CD8-positive, alpha-beta memory T cell (primary cell): ENCODE measurements at regions not wholly inside any gene's neighbourhood (a gene's known extent, or its start where the extent isn't known, plus 50 kb on each side); places are given as distances from the start of the nearest gene placed in this dataset.

Source experiments
- CTCF ChIA-PET: fragments of 350-600 bp; sonication (Branson Sonifier 250); formaldehyde crosslinking; loops from one replicate; lab custom pipeline; 2021; ENCODE audit warnings: antibody characterized with exemption; lab: Charles Lee
- POLR2A ChIA-PET: fragments of 350-600 bp; sonication (Branson Sonifier 250); formaldehyde crosslinking; loops from one replicate; lab custom pipeline; 2021; ENCODE audit warnings: antibody characterized with exemption; lab: Charles Lee
- DNase-seq, 5 donors: peaks; one replicate each; pipeline versions ENCODE4 v3.0.0 to v3.0.0-alpha.2; 2020 to 2022; ENCODE audit warnings: mixed read lengths in 1 of 5
- H3K27ac ChIP-seq: one replicate; pipeline ENCODE4 v1.7.0; 2013; ENCODE audit warnings: low read depth, mild to moderate bottlenecking, low read length, moderate library complexity
- H3K27me3 ChIP-seq: 2 replicates; pipeline ENCODE4 v1.7.0; 2013; ENCODE audit warnings: low read length, mild to moderate bottlenecking; ENCODE audit not compliant: insufficient read depth, poor library complexity, severe bottlenecking
- H3K36me3 ChIP-seq: 2 replicates; pipeline ENCODE4 v1.7.0; 2013; ENCODE audit warnings: mild to moderate bottlenecking, low read length, moderate library complexity; ENCODE audit not compliant: insufficient read depth
- H3K4me1 ChIP-seq: 2 replicates; pipeline ENCODE4 v1.7.0; 2013; ENCODE audit warnings: mild to moderate bottlenecking, low read length, moderate library complexity; ENCODE audit not compliant: insufficient read depth
- H3K4me3 ChIP-seq: 2 replicates; pipeline ENCODE4 v1.7.0; 2013; ENCODE audit warnings: mild to moderate bottlenecking, low read length
- H3K9me3 ChIP-seq: 2 replicates; pipeline ENCODE4 v1.7.0; 2013; ENCODE audit warnings: mild to moderate bottlenecking, low read length
- H3K27ac Mint-ChIP-seq, 8 donors: one replicate each; pipeline ENCODE4 v1.8.0; 2020 to 2021; ENCODE audit warnings: mixed read lengths in 8 of 8, mild to moderate bottlenecking in 6 of 8, inconsistent platforms in 3 of 8, moderate library complexity in 3 of 8
- H3K27me3 Mint-ChIP-seq, 2 donors: one replicate each; pipeline ENCODE4 v1.8.0; 2020 to 2021; ENCODE audit warnings: mixed read lengths in 2 of 2, mild to moderate bottlenecking in 1 of 2, moderate library complexity in 1 of 2
- H3K36me3 Mint-ChIP-seq, 3 donors: one replicate each; pipeline ENCODE4 v1.8.0; 2020 to 2021; ENCODE audit warnings: mixed read lengths in 3 of 3, inconsistent platforms in 1 of 3, mild to moderate bottlenecking in 1 of 3
- H3K4me1 Mint-ChIP-seq, 3 donors: one replicate each; pipeline ENCODE4 v1.8.0; 2020 to 2021; ENCODE audit warnings: mixed read lengths in 3 of 3, inconsistent platforms in 1 of 3, mild to moderate bottlenecking in 1 of 3
- H3K4me3 Mint-ChIP-seq, 7 donors: one replicate each; pipeline ENCODE4 v1.8.0; 2020 to 2021; ENCODE audit warnings: mixed read lengths in 7 of 7, mild to moderate bottlenecking in 6 of 7, moderate library complexity in 4 of 7, inconsistent platforms in 2 of 7
- H3K9me3 Mint-ChIP-seq, 5 donors: one replicate each; pipeline ENCODE4 v1.8.0; 2020 to 2022; ENCODE audit warnings: mixed read lengths in 5 of 5, mild to moderate bottlenecking in 3 of 5, moderate library complexity in 2 of 5, inconsistent platforms in 1 of 5

DNA sequence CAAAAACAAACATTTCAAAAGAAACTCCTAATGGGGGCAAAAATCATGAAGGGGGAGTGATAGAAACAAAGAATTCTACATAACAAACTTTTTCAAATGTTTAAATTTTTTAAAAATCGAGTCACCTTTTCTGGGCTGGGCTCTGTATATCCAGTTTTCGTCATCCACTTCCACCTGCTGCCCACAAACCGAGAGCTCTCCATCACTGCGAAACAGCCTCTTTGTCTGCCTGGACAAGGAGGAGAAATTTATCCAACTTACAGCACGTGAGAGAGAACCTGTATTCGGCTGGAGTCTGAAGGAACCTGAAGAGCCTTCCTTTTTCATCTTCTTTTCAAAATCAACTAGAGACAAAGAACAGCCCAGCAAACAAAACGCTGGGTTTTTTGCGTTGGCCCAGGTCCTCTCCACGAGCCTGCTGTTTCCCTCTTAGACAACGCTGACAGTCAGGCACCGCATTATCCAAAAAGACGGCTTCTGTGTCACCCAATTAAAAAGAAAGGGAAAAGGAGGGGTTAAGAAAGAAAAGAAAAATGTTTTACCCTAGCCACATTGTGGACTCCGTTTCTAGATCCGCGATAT lies 72.4 kb upstream of the NHSL1 start:
- H3K36me3 Mint-ChIP-seq = peaks cover 0 to 4% (median 0%) of the 10 kb centered on the region in 3 donors
- Histone ChIP-seq H3K27me3 (peaks cover 16% of the 10 kb centered on the region), H3K27ac (no peak overlapping the region), H3K4me3 (no peak overlapping the region), H3K4me1 (no peaks in the 10 kb centered on the region), H3K9me3 (no peaks in the 10 kb centered on the region), H3K36me3 (no peaks in the 10 kb centered on the region)
- no peak overlapping the region for H3K27ac Mint-ChIP-seq
- no peak for DNase-seq
- H3K4me1 Mint-ChIP-seq = no peaks in the 10 kb centered on the region
- CTCF ChIA-PET = no interaction called here
- H3K4me3 Mint-ChIP-seq = peak overlapping the region in 1 of 7 donors; percentile 53
- POLR2A ChIA-PET = no interaction called here
- H3K27me3 Mint-ChIP-seq = peaks cover 0 to 19% of the 10 kb centered on the region in 2 donors
- no peaks in the 10 kb centered on the region for H3K9me3 Mint-ChIP-seq

DNA sequence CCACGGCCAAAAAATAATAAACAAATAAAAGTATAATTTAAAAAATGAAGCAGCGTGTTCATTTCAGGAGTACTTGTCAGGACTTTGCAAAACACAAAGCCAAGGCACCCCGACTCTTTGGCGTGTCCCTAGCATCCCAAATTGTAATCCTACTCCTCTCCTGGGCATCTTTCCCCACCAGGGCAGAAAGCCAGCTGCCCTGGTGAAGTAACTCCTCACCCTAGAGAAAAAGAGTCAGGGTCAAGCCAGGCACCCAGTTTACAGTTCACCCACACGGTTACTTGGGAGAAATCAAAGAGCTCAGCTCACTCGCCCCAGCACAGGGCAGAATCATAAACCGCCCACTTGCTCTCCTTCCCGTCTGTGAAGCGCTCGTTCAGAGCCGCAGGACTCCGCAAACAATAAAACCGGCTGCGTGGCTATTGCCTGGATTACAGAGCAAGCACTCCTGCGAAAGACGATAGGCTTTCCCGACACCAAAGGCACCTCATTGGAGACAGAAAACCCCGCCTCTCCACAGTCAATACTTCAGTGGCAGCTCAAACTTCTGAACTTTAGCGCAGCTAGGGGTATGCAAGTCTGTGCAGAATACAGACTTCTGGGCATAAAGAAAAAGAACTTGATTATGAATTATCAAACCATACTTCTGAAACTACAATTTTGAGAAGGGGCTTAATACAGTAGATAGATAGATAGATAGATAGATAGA lies 73.0 kb upstream of the NHSL1 start:
- ChIA-PET CTCF (interaction anchor here (1.3 kb wide), 1 partner anchor 16 kb away, joined by 3 read pairs; no protein-coding TSS in a partner anchor), POLR2A (no interaction called here)
- Histone ChIP-seq H3K27me3 (peaks cover 16% of the 10 kb centered on the region), H3K27ac (no peak overlapping the region), H3K4me3 (no peak overlapping the region), H3K36me3 (no peaks in the 10 kb centered on the region), H3K9me3 (no peaks in the 10 kb centered on the region), H3K4me1 (no peaks in the 10 kb centered on the region)
- no peaks in the 10 kb centered on the region for H3K4me1 Mint-ChIP-seq
- peak overlapping the region in 2 of 7 donors; percentile 15 to 33 for H3K4me3 Mint-ChIP-seq
- H3K9me3 Mint-ChIP-seq = no peaks in the 10 kb centered on the region
- peaks cover 0 to 4% (median 0%) of the 10 kb centered on the region in 3 donors for H3K36me3 Mint-ChIP-seq
- no peak overlapping the region for H3K27ac Mint-ChIP-seq
- no peak for DNase-seq
- H3K27me3 Mint-ChIP-seq = peaks cover 0 to 19% of the 10 kb centered on the region in 2 donors

DNA sequence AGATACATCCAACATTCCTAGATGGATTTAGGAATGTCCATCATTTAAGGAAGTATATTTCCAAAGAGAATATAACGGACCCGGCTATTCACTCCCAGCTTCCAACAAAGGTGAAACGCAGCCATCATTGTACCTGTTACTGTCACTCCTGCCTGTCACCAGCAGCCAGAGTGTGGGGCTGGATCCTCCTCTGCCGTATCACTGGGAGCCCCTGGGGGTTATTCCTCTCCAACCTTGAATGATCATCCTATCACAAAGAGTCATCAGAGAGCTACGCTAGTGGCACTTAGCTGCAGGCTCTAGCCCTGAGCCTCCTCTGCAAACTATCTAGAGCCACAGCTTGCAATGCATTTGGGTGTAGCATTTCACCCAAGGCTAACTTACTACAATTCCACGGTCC lies 73.6 kb upstream of the NHSL1 start:
- no peak for DNase-seq
- ChIA-PET CTCF (interaction anchor here (1.3 kb wide), 1 partner anchor 16 kb away, joined by 3 read pairs; no protein-coding TSS in a partner anchor), POLR2A (no interaction called here)
- H3K4me1 ChIP-seq = no peaks in the 10 kb centered on the region
- no peaks in the 10 kb centered on the region for H3K36me3 ChIP-seq
- Mint-ChIP-seq H3K4me3 (no peak overlapping the region), H3K4me1 (no peaks in the 10 kb centered on the region), H3K9me3 (no peaks in the 10 kb centered on the region), H3K27ac (no peak overlapping the region), H3K27me3 (peaks cover 0 to 13% of the 10 kb centered on the region in 2 donors), H3K36me3 (peaks cover 0 to 4% (median 0%) of the 10 kb centered on the region in 3 donors)
- H3K4me3 ChIP-seq = no peak overlapping the region
- peaks cover 16% of the 10 kb centered on the region for H3K27me3 ChIP-seq
- H3K9me3 ChIP-seq = no peaks in the 10 kb centered on the region
- H3K27ac ChIP-seq = no peak overlapping the region

DNA sequence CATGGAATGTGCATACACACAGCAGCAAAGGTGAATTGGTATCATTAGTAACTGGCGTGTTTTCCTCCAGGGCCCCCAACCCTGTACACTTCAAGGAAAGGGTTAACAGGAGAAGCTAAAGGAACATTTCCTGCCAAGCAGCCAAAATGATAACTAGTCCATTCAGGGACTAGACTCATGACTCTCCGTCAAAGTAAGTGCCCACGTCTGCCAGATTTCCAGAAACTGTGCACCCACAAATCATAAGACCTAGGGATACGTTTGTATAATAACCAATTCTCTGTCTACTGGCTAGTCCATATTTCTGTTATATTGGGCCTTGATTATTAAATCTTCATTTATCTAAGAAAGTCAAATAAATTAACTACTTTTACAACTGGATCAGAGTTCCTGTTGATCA lies 76.0 kb upstream of the NHSL1 start:
- H3K9me3 Mint-ChIP-seq = no peaks in the 10 kb centered on the region
- DNase-seq = no peak
- no peak overlapping the region for H3K4me3 Mint-ChIP-seq
- CTCF ChIA-PET = no interaction called here
- no peaks in the 10 kb centered on the region for H3K4me1 ChIP-seq
- H3K27me3 Mint-ChIP-seq = peaks cover 0 to 8% of the 10 kb centered on the region in 2 donors
- no peak overlapping the region for H3K4me3 ChIP-seq
- no peak overlapping the region for H3K27ac ChIP-seq
- no peaks in the 10 kb centered on the region for H3K4me1 Mint-ChIP-seq
- POLR2A ChIA-PET = no interaction called here
- H3K27ac Mint-ChIP-seq = no peak overlapping the region
- H3K36me3 Mint-ChIP-seq = peaks cover 0 to 4% (median 0%) of the 10 kb centered on the region in 3 donors
- no peaks in the 10 kb centered on the region for H3K36me3 ChIP-seq
- H3K27me3 ChIP-seq = peaks cover 7% of the 10 kb centered on the region
- H3K9me3 ChIP-seq = no peaks in the 10 kb centered on the region

DNA sequence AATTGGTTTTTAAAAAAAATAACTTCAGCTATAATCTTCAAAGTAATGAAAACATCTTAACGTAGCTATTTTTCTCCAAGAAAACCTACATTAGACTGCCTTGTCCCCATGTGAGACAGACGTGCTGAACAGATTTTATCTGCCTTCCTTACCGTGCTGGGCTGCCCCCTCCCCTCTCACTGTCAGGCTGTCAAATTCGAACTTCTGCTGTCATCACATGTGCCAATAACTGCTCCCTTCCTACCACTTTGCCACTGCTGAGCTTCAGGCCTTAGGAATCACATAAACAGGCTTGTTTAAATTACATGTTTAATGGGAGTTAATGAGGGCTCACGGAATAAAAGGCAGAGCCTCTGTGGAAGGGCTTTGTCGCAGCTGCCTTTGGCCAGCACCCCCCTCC lies 77.0 kb upstream of the NHSL1 start:
- H3K27me3 ChIP-seq = peaks cover 7% of the 10 kb centered on the region
- DNase-seq = no peak
- Mint-ChIP-seq H3K4me3 (no peak overlapping the region), H3K27me3 (peaks cover 0 to 8% of the 10 kb centered on the region in 2 donors), H3K36me3 (peaks cover 0 to 7% (median 0%) of the 10 kb centered on the region in 3 donors), H3K27ac (peak overlapping the region in 1 of 8 donors; percentile 17), H3K4me1 (no peaks in the 10 kb centered on the region), H3K9me3 (no peaks in the 10 kb centered on the region)
- no peaks in the 10 kb centered on the region for H3K36me3 ChIP-seq
- no peaks in the 10 kb centered on the region for H3K4me1 ChIP-seq
- POLR2A ChIA-PET = no interaction called here
- H3K9me3 ChIP-seq = no peaks in the 10 kb centered on the region
- CTCF ChIA-PET = no interaction called here
- H3K27ac ChIP-seq = no peak overlapping the region
- H3K4me3 ChIP-seq = no peak overlapping the region

DNA sequence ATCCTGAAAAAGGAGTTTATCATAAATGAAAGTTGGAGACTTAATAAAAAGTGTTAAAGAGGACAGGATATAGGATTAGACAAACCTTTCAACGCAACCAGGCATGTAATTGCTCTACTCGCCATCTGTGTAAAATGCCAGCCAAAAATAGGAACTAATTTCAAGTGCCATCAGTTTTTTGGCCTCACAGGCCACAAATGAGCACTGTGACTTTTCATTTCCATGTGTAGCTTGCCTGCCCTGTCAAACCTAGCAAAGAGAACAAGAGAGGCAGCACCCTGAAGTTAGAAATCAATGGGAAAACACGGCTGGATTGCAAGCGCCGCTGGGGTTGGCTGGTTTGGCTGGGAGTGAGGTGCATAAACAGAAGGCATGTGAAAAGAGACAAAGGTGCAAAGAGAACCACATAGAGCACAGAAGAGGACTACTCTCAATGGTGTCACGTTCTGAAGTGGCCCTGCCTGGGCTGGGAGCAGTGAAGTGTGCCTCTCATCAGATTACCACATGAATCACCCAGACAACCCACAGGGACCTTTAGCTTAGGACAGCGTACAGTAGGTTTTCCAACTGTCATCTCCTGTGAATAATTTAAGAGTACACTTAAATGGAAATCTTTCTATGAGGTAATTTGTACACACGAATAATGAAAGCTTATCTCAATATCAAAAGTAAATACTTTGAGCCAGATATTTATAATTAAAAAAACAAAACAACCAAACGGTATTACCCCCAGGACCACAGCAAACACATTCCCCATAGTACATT lies 78.0 kb upstream of the NHSL1 start:
- Histone ChIP-seq H3K4me3 (no peak overlapping the region), H3K36me3 (no peaks in the 10 kb centered on the region), H3K27me3 (peaks cover 6% of the 10 kb centered on the region), H3K9me3 (no peaks in the 10 kb centered on the region), H3K4me1 (no peaks in the 10 kb centered on the region), H3K27ac (no peak overlapping the region)
- peaks cover 0 to 7% (median 0%) of the 10 kb centered on the region in 3 donors for H3K36me3 Mint-ChIP-seq
- H3K9me3 Mint-ChIP-seq = no peaks in the 10 kb centered on the region
- CTCF ChIA-PET = interaction anchor here (0.8 kb wide), 1 partner anchor 11 kb away, joined by 3 read pairs; no protein-coding TSS in a partner anchor
- peaks cover 0 to 6% of the 10 kb centered on the region in 2 donors for H3K27me3 Mint-ChIP-seq
- no peak for DNase-seq
- no peaks in the 10 kb centered on the region for H3K4me1 Mint-ChIP-seq
- no peak overlapping the region for H3K4me3 Mint-ChIP-seq
- peak overlapping the region in 1 of 8 donors; percentile 26 for H3K27ac Mint-ChIP-seq
- POLR2A ChIA-PET = no interaction called here

DNA sequence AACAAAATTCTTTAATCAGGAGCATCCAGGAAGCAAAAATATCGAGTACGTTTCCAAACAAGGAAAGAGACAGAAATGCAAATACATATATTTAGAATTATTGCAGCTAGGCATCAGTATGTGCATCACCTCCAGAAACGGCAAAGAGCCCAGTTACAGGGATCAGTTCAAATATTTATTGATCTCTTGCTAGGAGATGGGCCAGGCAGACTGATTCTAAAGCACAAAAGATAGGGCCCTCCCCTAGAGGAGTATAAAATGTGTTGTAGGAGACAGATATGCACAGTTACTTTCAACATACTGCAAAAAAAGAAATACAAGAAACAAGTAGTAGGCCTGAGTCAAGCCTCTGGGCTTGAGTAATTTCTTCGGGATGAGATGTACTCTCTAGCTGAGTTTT lies 80.7 kb upstream of the NHSL1 start:
- Histone ChIP-seq H3K4me3 (no peak overlapping the region), H3K27me3 (peaks cover 4% of the 10 kb centered on the region), H3K9me3 (no peaks in the 10 kb centered on the region), H3K27ac (no peak overlapping the region), H3K4me1 (no peaks in the 10 kb centered on the region), H3K36me3 (no peaks in the 10 kb centered on the region)
- Mint-ChIP-seq H3K9me3 (no peaks in the 10 kb centered on the region), H3K27ac (no peak overlapping the region), H3K36me3 (peaks cover 0 to 7% (median 0%) of the 10 kb centered on the region in 3 donors), H3K4me1 (no peaks in the 10 kb centered on the region), H3K27me3 (peaks cover 0 to 2% of the 10 kb centered on the region in 2 donors), H3K4me3 (no peak overlapping the region)
- ChIA-PET POLR2A (no interaction called here), CTCF (no interaction called here)
- no peak for DNase-seq

DNA sequence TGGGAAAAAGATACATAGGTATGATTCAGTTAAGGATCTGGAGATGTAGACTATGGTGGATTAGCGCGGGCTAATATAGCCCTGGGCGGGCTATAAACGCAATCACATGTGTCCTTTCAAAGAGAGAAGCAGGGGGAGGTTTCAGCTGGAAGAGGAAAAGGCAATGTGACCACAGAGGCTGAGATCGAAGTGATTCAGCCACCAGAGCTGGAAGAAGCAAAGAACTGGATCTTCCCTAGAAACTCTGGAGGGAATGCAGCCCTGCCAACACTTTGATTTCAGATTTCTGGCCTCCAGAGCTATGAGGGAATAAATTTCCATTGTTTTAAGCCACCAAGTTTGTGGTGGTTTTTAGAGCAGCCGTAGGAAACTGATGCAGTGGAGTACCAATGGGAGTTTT lies 81.5 kb upstream of the NHSL1 start:
- H3K27ac Mint-ChIP-seq = peak overlapping the region in 1 of 8 donors; percentile 9

More for the DNA sequence above, 81.5 kb upstream of the NHSL1 start:
- Histone ChIP-seq H3K4me3 (no peak overlapping the region), H3K27ac (no peak overlapping the region), H3K9me3 (no peaks in the 10 kb centered on the region), H3K36me3 (no peaks in the 10 kb centered on the region), H3K4me1 (no peaks in the 10 kb centered on the region), H3K27me3 (peaks cover 4% of the 10 kb centered on the region)
- ChIA-PET POLR2A (no interaction called here), CTCF (no interaction called here)
- Mint-ChIP-seq H3K9me3 (no peaks in the 10 kb centered on the region), H3K4me3 (no peak overlapping the region), H3K36me3 (peaks cover 0 to 3% (median 0%) of the 10 kb centered on the region in 3 donors), H3K27me3 (peaks cover 0 to 2% of the 10 kb centered on the region in 2 donors), H3K4me1 (no peaks in the 10 kb centered on the region)
- no peak for DNase-seq
